WERI-Rb-1 (cell line): ENCODE measurements at regions not wholly inside any gene's neighbourhood (a gene's known extent, or its start where the extent isn't known, plus 50 kb on each side); places are given as distances from the start of the nearest gene placed in this dataset.
A peak's percentile ranks its signal among the peaks of the same experiment; 100 is the strongest.

Experiments used
- DNase-seq: peaks from one replicate; pipeline ENCODE4 v3.0.0-alpha.2; 2020
- H3K27ac ChIP-seq: fragments of 250-450 bp; sonication (Bioruptor Pico); 2 replicates; pipeline ENCODE4 v1.5.1; 2020; ENCODE audit warnings: mild to moderate bottlenecking, moderate library complexity
- H3K27me3 ChIP-seq: fragments of 250-450 bp; sonication (Bioruptor Pico); 2 replicates; pipeline ENCODE4 v1.5.1; 2021; ENCODE audit warnings: mild to moderate bottlenecking, low read depth, moderate library complexity; ENCODE audit not compliant: insufficient read depth, severe bottlenecking
- H3K36me3 ChIP-seq: fragments of 250-450 bp; sonication (Bioruptor Pico); 2 replicates; pipeline ENCODE4 v1.5.1; 2020; ENCODE audit warnings: mild to moderate bottlenecking, moderate library complexity
- H3K4me3 ChIP-seq: 2 replicates; pipeline ENCODE4 v1.5.1; 2011; ENCODE audit warnings: low read depth, mild to moderate bottlenecking, control low read depth, low read length
- H3K9me3 ChIP-seq: fragments of 250-450 bp; sonication (Bioruptor Pico); 2 replicates; pipeline ENCODE4 v1.5.1; 2021; ENCODE audit warnings: mild to moderate bottlenecking, moderate library complexity; ENCODE audit not compliant: severe bottlenecking
- TF ChIP-seq, protein P1 (sequence below): IDR thresholded peaks from 2 replicates; pipeline ENCODE4 v1.5.1; 2011; ENCODE audit warnings: low read depth, mild to moderate bottlenecking, control low read depth, inconsistent platforms, low read length

DNA sequence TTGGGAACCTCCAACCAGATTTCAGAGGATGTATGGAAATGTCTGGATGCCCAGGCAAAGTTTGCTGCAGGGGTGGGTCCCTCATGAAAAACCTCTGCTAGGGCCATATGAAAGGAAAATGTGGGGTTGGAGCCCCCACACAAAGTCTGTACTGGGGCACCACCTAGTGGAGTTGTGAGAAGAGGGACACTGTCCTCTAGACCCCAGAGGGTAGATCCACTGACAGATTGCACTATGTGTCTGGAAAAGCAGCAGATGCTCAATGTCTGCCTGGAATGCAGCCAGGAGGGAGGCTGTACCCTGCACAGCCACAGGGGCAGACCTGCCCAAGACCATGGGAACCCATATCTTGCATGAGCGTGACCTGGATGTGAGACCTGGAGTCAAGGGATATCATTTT, 573.7 kb upstream of the NXPH2 start:
- Histone ChIP-seq H3K27ac (no peak overlapping the region), H3K27me3 (no peaks in the 10 kb centered on the region), H3K9me3 (no peaks in the 10 kb centered on the region), H3K4me3 (no peak overlapping the region), H3K36me3 (no peaks in the 10 kb centered on the region)
- DNase-seq = peak; percentile 45
- TF ChIP-seq, protein P1, sequence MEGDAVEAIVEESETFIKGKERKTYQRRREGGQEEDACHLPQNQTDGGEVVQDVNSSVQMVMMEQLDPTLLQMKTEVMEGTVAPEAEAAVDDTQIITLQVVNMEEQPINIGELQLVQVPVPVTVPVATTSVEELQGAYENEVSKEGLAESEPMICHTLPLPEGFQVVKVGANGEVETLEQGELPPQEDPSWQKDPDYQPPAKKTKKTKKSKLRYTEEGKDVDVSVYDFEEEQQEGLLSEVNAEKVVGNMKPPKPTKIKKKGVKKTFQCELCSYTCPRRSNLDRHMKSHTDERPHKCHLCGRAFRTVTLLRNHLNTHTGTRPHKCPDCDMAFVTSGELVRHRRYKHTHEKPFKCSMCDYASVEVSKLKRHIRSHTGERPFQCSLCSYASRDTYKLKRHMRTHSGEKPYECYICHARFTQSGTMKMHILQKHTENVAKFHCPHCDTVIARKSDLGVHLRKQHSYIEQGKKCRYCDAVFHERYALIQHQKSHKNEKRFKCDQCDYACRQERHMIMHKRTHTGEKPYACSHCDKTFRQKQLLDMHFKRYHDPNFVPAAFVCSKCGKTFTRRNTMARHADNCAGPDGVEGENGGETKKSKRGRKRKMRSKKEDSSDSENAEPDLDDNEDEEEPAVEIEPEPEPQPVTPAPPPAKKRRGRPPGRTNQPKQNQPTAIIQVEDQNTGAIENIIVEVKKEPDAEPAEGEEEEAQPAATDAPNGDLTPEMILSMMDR = peak; percentile 45; the same call in 1 of the 2 replicates

- no peaks in the 10 kb centered on the region for H3K36me3 ChIP-seq
- H3K9me3 ChIP-seq = no peaks in the 10 kb centered on the region
- H3K27ac ChIP-seq = no peak overlapping the region
- H3K27me3 ChIP-seq = no peaks in the 10 kb centered on the region
- no peak overlapping the region for H3K4me3 ChIP-seq
- TF ChIP-seq, protein P1 = no peak
- DNase-seq = no peak
These were observed 537.1 kb upstream of the NXPH2 start for GRCh38 chr2:139317259-139317658.

GRCh38 chr2:139314059-139314458, 533.9 kb upstream of the NXPH2 start:
- no peaks in the 10 kb centered on the region for H3K27me3 ChIP-seq
- no peak overlapping the region for H3K27ac ChIP-seq
- TF ChIP-seq, protein P1 = no peak
- H3K9me3 ChIP-seq = no peaks in the 10 kb centered on the region
- no peak for DNase-seq
- H3K36me3 ChIP-seq = no peaks in the 10 kb centered on the region
- H3K4me3 ChIP-seq = no peak overlapping the region

GRCh38 chr2:139296672-139297209, 516.6 kb upstream of the NXPH2 start:
- H3K36me3 ChIP-seq = no peaks in the 10 kb centered on the region
- H3K27ac ChIP-seq = no peak overlapping the region
- H3K4me3 ChIP-seq = no peak overlapping the region
- TF ChIP-seq, protein P1 = no peak
- DNase-seq = no peak
- no peaks in the 10 kb centered on the region for H3K9me3 ChIP-seq
- no peaks in the 10 kb centered on the region for H3K27me3 ChIP-seq

DNA sequence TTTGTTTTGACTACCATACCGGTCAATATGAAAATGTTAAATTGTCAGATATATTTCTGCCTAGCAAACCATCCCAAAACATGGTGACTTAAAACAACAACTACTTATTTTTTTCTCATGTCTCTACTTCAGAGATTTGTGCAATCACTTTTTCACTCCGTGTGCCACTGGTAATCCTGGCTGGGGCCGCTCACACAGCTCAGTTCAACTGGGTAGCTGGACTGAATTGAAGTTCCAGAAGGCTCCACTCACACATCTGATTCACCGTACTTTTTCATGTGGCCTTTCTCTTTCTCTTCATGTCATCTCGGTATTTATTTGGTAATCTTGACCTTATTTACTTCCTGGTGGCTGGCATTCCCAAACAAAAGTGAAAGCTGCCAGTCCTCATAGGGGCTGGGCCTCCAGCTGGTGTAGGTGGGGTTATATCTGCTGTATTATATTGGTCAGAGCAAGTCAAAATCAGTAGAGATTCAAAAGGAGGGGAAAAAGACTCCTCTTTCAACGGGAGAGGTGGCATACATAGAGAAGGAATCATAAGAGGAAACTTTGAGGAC, 513.9 kb upstream of the NXPH2 start:
- Histone ChIP-seq H3K27me3 (no peaks in the 10 kb centered on the region), H3K36me3 (no peaks in the 10 kb centered on the region), H3K9me3 (no peaks in the 10 kb centered on the region), H3K27ac (no peak overlapping the region), H3K4me3 (no peak overlapping the region)
- TF ChIP-seq, protein P1 = no peak
- no peak for DNase-seq

GRCh38 chr2:139281124-139281523, 500.9 kb upstream of the NXPH2 start:
- TF ChIP-seq, protein P1 = no peak
- Histone ChIP-seq H3K9me3 (peaks cover 2% of the 10 kb centered on the region), H3K4me3 (no peak overlapping the region), H3K36me3 (no peaks in the 10 kb centered on the region), H3K27ac (no peak overlapping the region), H3K27me3 (no peaks in the 10 kb centered on the region)
- DNase-seq = no peak
